Upper lobe of left lung (tissue), 4 donors: ENCODE measurements at regions not wholly inside any gene's neighbourhood (a gene's known extent, or its start where the extent isn't known, plus 50 kb on each side); places are given as distances from the start of the nearest gene placed in this dataset.
"Not testable (repeated sequence)": the region's sequence is repeated elsewhere in the genome, so short reads cannot be mapped to it uniquely, and the experiment has no call there.

Source experiments
- CTCF ChIP-seq, 6 experiments: fragments of 450-650 bp in 4 of 6; fragments of 200-600 bp in 2 of 6; sonication (generic) in 2 of 6; IDR thresholded peaks; one replicate each; pipeline ENCODE4 v1.5.1; 2016 to 2019; ENCODE audit warnings: antibody characterized with exemption in 6 of 6
- POLR2A ChIP-seq, 4 donors: fragments of 450-650 bp; IDR thresholded peaks; one replicate each; pipeline ENCODE4 v1.5.1; 2016 to 2017; ENCODE audit warnings: antibody characterized with exemption in 4 of 4, mild to moderate bottlenecking in 2 of 4

GRCh38 chr7:42718466-42718865 is 193.4 kb downstream of the C7orf25 start:
- not testable (repeated sequence) for TF ChIP-seq CTCF, POLR2A (IDR thresholded peaks at IDR 0.05)
